SIG-M5 treated with dmso at 0.1 percent for 504 hours (cell line): ENCODE measurements at regions not wholly inside any gene's neighbourhood (a gene's known extent, or its start where the extent isn't known, plus 50 kb on each side); places are given as distances from the start of the nearest gene placed in this dataset.

ENCODE experiments used
- DNase-seq: peaks from one replicate; lab custom pipeline; 2025; ENCODE audit not compliant: unreplicated experiment; lab: John Stamatoyannopoulos, UW

- DNase-seq, result no peak
Observed at GRCh38 chr16:8286348-8286747, 304.0 kb downstream of the TMEM114 start.

- DNase-seq, result no peak
Observed at GRCh38 chr16:8283195-8283594, 307.1 kb downstream of the TMEM114 start.

GRCh38 chr16:8278031-8278580 lies 312.2 kb downstream of the TMEM114 start:
- DNase-seq, result no peak

GRCh38 chr16:8271344-8271743 lies 319.0 kb downstream of the TMEM114 start:
- no peak for DNase-seq

GRCh38 chr16:8262299-8262698 lies 328.0 kb downstream of the TMEM114 start:
- no peak for DNase-seq

GRCh38 chr16:8260140-8260539 lies 330.2 kb downstream of the TMEM114 start:
- DNase-seq, result no peak

- no peak for DNase-seq
Observed at GRCh38 chr16:8258523-8258922, 331.8 kb downstream of the TMEM114 start.

GRCh38 chr16:8257561-8257960 lies 332.8 kb downstream of the TMEM114 start:
- DNase-seq, result no peak

GRCh38 chr16:8254405-8254804 lies 335.9 kb downstream of the TMEM114 start:
- no peak for DNase-seq

GRCh38 chr16:8253718-8254117 lies 336.6 kb downstream of the TMEM114 start:
- no peak for DNase-seq

- DNase-seq, result no peak
Observed at GRCh38 chr16:8251727-8252126, 338.6 kb downstream of the TMEM114 start.

GRCh38 chr16:8251298-8251697 lies 339.0 kb downstream of the TMEM114 start:
- no peak for DNase-seq

GRCh38 chr16:8247993-8248392 lies 342.3 kb downstream of the TMEM114 start:
- DNase-seq, result no peak

GRCh38 chr16:8243981-8244380 lies 346.3 kb downstream of the TMEM114 start:
- DNase-seq, result no peak

- no peak for DNase-seq
Observed at GRCh38 chr16:8241408-8241807, 348.9 kb downstream of the TMEM114 start.

- no peak for DNase-seq
Observed at GRCh38 chr16:8239443-8239842, 350.9 kb downstream of the TMEM114 start.

- no peak for DNase-seq
Observed at GRCh38 chr16:8237452-8237851, 352.9 kb downstream of the TMEM114 start.

- DNase-seq, result no peak
Observed at GRCh38 chr16:8236816-8237215, 353.5 kb downstream of the TMEM114 start.

- DNase-seq, result no peak
Observed at GRCh38 chr16:8230497-8230896, 359.8 kb downstream of the TMEM114 start.

- no peak for DNase-seq
Observed at GRCh38 chr16:8229011-8229520, 361.2 kb downstream of the TMEM114 start.

GRCh38 chr16:8217201-8217600 lies 373.1 kb downstream of the TMEM114 start:
- no peak for DNase-seq

- DNase-seq, result no peak
Observed at GRCh38 chr16:8204769-8205168, 385.5 kb downstream of the TMEM114 start.

- DNase-seq, result no peak
Observed at GRCh38 chr16:8204096-8204495, 386.2 kb downstream of the TMEM114 start.
